Immature natural killer cell (primary cell): ENCODE measurements at regions not wholly inside any gene's neighbourhood (a gene's known extent, or its start where the extent isn't known, plus 50 kb on each side); places are given as distances from the start of the nearest gene placed in this dataset.

Experiments
- DNase-seq, 3 donors: peaks; one replicate each; pipeline ENCODE4 v3.0.0; 2022; ENCODE audit warnings: mixed read lengths in 1 of 3
- H3K27ac Mint-ChIP-seq, 6 donors: one replicate each; pipeline ENCODE4 v1.8.0; 2020; ENCODE audit warnings: mixed read lengths in 6 of 6, mild to moderate bottlenecking in 5 of 6, inconsistent platforms in 4 of 6, moderate library complexity in 3 of 6
- H3K27me3 Mint-ChIP-seq, 3 donors: one replicate each; pipeline ENCODE4 v1.8.0; 2020 to 2021; ENCODE audit warnings: low read depth in 3 of 3, mild to moderate bottlenecking in 3 of 3, mixed read lengths in 3 of 3, moderate library complexity in 3 of 3, inconsistent platforms in 1 of 3
- H3K36me3 Mint-ChIP-seq, 3 donors: one replicate each; pipeline ENCODE4 v1.8.0; 2020; ENCODE audit warnings: mixed read lengths in 3 of 3, inconsistent platforms in 2 of 3, mild to moderate bottlenecking in 2 of 3
- H3K4me1 Mint-ChIP-seq, 2 donors: one replicate each; pipeline ENCODE4 v1.8.0; 2020; ENCODE audit warnings: inconsistent platforms in 2 of 2, mild to moderate bottlenecking in 2 of 2, mixed read lengths in 2 of 2, moderate library complexity in 1 of 2
- H3K4me3 Mint-ChIP-seq, 5 donors: one replicate each; pipeline ENCODE4 v1.8.0; 2020; ENCODE audit warnings: mild to moderate bottlenecking in 5 of 5, mixed read lengths in 5 of 5, inconsistent platforms in 3 of 5, moderate library complexity in 3 of 5
- H3K9me3 Mint-ChIP-seq, 6 donors: one replicate each; pipeline ENCODE4 v1.8.0; 2020; ENCODE audit warnings: mild to moderate bottlenecking in 6 of 6, mixed read lengths in 6 of 6, inconsistent platforms in 4 of 6, moderate library complexity in 3 of 6

DNA sequence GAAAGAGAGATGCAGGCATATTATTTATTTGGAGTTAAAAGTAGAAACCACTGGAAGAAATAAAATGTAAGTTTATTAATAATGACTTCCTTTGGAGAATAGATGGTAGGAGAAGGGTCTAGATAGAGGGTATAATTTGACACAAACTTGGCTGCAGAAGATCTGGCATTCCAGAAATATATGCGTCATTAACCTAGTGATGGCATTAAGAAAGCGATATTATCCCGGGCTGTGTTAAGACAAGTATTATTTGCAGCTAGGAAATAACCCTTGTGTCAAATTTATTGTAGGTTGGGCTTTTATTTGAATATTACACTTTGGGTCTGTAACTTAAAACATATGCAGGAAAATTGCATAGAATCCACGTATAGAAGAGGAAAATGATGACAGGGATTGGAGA is 389.5 kb downstream of the MTX2 start:
- Mint-ChIP-seq H3K36me3 (no peaks in the 10 kb centered on the region), H3K9me3 (no peaks in the 10 kb centered on the region)

DNA sequence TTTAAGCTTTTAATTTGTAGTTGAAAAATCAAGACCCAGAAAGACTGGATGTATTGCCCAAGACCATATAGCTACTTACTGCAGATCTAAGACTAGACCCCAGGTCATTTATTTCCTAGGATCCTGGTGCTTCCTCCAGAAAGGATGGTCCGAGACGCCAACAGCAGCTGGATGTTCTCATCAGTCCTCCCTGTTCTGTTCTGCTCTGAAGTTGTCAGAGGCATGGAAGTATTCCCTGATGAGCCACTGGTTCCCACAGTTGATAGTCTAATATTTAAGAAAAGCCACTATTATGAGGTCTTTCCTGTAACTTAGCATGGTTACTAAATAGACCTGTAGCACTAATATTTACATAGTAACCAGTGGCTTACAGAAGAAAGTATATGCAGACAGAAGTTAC is 393.5 kb downstream of the MTX2 start:
- Mint-ChIP-seq H3K27me3 (peaks cover 6 to 13% (median 8%) of the 10 kb centered on the region in 3 donors), H3K36me3 (no peaks in the 10 kb centered on the region), H3K9me3 (peaks cover 0 to 2% (median 0%) of the 10 kb centered on the region in 6 donors), H3K27ac (no peak overlapping the region), H3K4me3 (no peak overlapping the region), H3K4me1 (no peaks in the 10 kb centered on the region)
- no peak for DNase-seq

More for the DNA sequence above, 389.5 kb downstream of the MTX2 start:
- H3K4me3 Mint-ChIP-seq = no peak overlapping the region
- DNase-seq = no peak
- peaks cover 0 to 4% of the 10 kb centered on the region in 2 donors for H3K4me1 Mint-ChIP-seq
- H3K27ac Mint-ChIP-seq = no peak overlapping the region
- peaks cover 2 to 13% (median 11%) of the 10 kb centered on the region in 3 donors for H3K27me3 Mint-ChIP-seq

DNA sequence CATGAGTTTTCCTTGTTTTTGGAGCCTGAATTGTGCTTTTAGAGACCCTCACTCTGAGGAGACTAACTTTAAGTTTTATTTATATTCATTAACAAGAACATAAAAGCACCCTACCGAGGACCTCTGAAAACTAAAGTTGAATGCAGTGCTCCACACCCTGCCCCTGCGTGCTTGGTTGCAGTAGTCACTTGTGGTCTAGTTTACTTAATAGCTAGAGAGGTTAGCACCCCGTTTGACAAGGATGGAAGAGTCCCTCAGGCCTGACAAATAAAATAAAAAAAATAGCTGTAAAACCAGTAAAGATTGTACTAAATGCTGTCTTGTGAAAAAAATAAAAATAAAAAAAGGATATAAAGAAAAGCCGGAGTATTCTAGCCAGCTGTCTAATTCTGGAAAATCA is 395.2 kb downstream of the MTX2 start:
- Mint-ChIP-seq H3K36me3 (no peaks in the 10 kb centered on the region), H3K27me3 (peaks cover 6 to 11% (median 9%) of the 10 kb centered on the region in 3 donors)

DNA sequence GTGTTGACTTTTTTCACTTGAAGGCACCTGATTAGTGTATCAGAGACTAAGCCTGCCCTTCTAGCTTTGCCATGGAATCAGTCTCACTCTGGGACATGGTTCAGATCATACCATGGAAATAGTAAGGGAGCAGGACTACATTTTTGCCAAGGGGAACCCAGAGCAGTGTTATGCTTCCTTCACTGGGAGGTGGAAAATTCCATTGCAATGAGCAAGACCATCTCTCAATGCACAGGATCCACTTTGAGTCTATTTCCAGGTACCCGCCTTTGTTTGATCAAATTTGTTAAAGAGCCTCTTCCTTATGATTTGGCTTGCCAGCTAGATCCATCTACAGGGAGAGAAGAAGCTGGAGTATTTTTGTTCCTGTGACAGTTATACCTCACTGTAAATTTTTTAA is 395.8 kb downstream of the MTX2 start:
- no peak overlapping the region for H3K4me3 Mint-ChIP-seq
- peaks cover 6 to 11% (median 11%) of the 10 kb centered on the region in 3 donors for H3K27me3 Mint-ChIP-seq
- DNase-seq = no peak
- no peaks in the 10 kb centered on the region for H3K4me1 Mint-ChIP-seq
- no peaks in the 10 kb centered on the region for H3K36me3 Mint-ChIP-seq
- no peak overlapping the region for H3K27ac Mint-ChIP-seq
- peaks cover 0 to 2% (median 0%) of the 10 kb centered on the region in 6 donors for H3K9me3 Mint-ChIP-seq

More for the DNA sequence above, 395.2 kb downstream of the MTX2 start:
- Mint-ChIP-seq H3K27ac (no peak overlapping the region), H3K4me3 (no peak overlapping the region), H3K9me3 (peaks cover 0 to 2% (median 0%) of the 10 kb centered on the region in 6 donors), H3K4me1 (no peaks in the 10 kb centered on the region)
- DNase-seq = no peak

DNA sequence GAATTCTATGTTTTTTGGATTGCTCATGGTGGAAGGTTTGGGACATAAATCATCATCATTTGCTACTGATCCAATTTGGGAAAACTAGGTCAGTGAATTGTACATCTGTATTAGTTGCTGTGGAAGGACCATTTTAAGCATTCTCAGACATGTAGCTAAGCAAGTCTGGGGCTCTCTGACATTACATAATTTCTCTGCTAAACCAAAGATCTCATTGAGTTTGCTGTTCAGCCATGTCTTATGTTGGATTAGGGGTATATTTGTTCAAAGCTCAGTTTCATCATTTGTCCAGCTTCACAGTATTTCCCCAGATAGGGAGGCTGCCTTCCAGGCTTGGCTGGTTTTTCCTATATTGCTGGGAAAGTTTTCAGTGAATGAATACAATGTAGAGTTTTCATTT is 399.7 kb downstream of the MTX2 start:
- H3K9me3 Mint-ChIP-seq = peaks cover 0 to 2% (median 0%) of the 10 kb centered on the region in 6 donors

DNA sequence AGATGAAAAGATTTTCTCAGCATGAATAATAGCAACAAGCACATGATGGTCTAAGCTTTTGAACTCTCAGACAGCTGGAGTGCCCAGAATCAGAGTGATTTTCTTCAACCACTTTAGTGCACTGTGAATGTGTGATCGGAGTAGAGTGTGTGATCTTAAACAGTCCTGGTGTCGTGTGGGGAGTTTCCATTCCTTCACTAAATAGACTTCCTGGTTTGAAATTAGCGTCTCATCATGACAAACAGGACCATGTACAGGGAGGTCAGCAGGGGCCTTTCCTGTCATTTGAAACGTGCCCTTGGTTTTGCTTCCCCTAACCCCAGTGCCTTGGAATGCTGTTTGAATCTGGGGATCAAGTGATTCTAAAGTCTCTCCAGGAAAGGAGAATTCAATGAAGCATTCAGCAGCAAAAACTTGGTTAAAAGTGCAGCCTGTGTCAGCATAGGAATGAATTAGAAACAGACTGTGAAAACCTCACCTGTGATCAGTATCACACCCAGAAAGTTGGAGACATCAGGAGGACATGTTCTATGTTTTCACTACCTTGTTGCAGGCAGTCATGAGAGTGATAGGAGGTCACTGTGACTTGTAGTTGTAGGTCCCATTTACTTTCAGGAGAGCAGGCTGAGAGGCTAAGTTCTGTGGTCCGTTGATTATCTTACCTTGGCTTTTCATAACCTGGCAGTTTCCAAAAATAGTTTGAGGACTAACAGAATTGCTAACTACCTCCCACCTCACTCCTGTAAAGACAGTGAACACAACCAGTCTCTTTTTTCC is 400.3 kb downstream of the MTX2 start:
- Mint-ChIP-seq H3K36me3 (no peaks in the 10 kb centered on the region), H3K4me1 (no peaks in the 10 kb centered on the region), H3K27ac (no peak overlapping the region), H3K9me3 (peaks cover 0 to 2% (median 0%) of the 10 kb centered on the region in 6 donors), H3K4me3 (no peak overlapping the region), H3K27me3 (peaks cover 0 to 8% (median 7%) of the 10 kb centered on the region in 3 donors)
- DNase-seq = no peak

More for the DNA sequence above, 399.7 kb downstream of the MTX2 start:
- no peak for DNase-seq
- no peak overlapping the region for H3K4me3 Mint-ChIP-seq
- H3K27ac Mint-ChIP-seq = no peak overlapping the region
- H3K27me3 Mint-ChIP-seq = peaks cover 0 to 9% (median 8%) of the 10 kb centered on the region in 3 donors
- no peaks in the 10 kb centered on the region for H3K4me1 Mint-ChIP-seq
- no peaks in the 10 kb centered on the region for H3K36me3 Mint-ChIP-seq

DNA sequence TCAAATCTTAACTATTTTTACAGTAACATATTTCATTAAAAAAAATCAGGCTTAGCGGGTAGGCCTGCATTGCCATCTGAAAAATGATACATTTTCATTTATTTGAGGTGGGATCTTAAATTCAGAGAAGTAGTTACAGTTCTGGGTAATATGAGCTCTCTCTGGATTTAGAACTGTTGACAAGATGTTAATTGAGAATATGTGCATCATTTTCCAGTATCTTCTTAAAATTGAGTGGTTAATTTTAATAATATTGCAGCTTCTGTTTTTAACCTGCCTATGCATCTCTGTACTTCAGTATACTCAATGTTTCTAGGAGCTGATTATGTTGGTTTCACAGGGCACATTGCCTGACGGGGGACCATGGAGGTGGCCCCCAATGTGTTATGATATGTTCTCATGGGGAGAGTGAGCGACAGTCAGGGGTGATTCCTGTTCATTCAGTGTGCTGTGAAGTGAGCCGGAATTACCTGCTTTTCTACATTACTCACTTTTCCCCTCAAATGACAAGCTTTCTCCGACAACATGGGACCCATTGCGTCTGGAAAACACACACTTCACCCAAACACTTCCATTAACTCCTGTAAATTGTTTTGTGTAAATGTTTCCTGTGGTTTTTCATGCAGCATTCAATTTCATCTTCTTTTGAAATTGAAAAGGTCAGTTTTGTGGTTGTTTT is 406.2 kb downstream of the MTX2 start:
- no peak for DNase-seq
- Mint-ChIP-seq H3K9me3 (no peaks in the 10 kb centered on the region), H3K4me1 (no peaks in the 10 kb centered on the region), H3K27ac (no peak overlapping the region), H3K4me3 (no peak overlapping the region), H3K27me3 (peaks cover 2 to 9% (median 7%) of the 10 kb centered on the region in 3 donors), H3K36me3 (no peaks in the 10 kb centered on the region)

DNA sequence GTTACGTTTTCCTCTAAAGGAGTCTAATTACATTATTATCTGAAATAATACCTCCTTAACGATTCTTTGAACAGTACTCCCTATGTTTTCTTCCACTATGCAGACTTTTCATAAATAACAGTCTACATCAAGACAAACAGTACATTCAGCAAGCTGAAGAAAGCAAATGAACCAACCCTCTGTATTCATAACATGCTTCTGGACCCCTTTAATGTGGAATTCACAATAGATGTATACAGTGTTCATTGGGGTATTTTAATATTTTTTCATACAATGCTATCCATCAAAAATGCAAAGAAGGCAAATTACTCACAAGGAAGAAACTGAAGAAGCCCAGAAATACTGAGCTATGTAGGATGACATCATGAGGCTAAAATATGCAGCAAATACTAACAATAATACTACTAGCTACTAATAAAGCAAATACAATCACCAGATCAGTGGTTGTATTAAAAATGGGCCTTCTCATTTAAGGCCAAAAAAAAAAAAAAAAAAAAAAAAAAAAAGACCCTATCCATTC is 408.6 kb downstream of the MTX2 start:
- Mint-ChIP-seq H3K4me1 (no peaks in the 10 kb centered on the region), H3K27me3 (peaks cover 2 to 9% (median 3%) of the 10 kb centered on the region in 3 donors)

DNA sequence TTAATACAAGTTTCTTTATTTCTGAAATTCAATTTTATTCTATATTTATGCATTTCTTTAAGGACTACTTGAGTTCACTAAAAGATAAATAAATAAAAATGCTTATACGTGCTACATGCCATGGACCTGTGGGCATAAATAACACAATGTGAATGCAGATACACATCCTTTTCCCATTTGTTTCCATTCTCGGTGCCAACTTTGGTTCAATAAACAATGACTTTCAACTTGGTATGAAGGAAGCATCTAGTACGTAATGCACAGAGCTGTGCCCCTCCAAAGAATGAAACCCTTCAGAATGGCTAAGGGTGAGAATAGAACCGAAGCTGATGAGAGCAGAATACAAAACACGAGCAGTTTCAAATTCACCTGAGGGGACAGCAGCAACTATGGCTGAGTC is 409.3 kb downstream of the MTX2 start:
- H3K27ac Mint-ChIP-seq = no peak overlapping the region
- H3K27me3 Mint-ChIP-seq = peaks cover 2 to 9% (median 3%) of the 10 kb centered on the region in 3 donors
- no peak for DNase-seq

More for the DNA sequence above, 408.6 kb downstream of the MTX2 start:
- Mint-ChIP-seq H3K4me3 (no peak overlapping the region), H3K36me3 (no peaks in the 10 kb centered on the region), H3K9me3 (no peaks in the 10 kb centered on the region), H3K27ac (no peak overlapping the region)
- DNase-seq = no peak

DNA sequence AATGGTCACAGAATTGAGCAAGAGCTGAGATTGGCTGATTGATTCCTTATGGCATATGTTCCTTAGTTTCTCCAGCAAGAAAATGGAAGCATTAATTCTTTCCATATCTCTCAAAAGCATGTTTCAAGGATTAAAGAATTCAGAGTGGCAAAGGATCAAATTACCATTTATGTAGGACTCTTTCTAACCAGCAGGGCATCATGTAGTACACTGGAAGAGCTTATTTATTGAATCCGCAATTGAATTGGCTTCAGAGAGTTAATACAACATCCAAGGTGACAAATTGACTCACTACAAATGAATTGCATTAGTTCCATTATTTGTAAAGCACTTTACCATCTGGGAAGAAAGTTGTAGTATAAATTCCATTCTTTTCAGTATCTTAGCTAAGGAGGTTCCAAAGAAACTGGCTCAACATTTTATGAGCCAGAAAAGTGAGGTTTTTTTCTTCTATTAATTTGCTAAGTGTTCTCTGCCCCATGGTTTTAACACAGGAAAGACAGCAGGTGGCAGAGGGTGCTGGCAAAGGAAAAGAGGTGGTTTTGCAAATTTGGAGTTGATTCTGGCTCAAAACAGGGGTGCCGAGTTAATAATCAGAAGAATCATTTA is 409.9 kb downstream of the MTX2 start:
- no peaks in the 10 kb centered on the region for H3K36me3 Mint-ChIP-seq
- H3K4me3 Mint-ChIP-seq = no peak overlapping the region
- H3K9me3 Mint-ChIP-seq = no peaks in the 10 kb centered on the region
- DNase-seq = peak in 1 of 3 donors; percentile 3
- H3K4me1 Mint-ChIP-seq = no peaks in the 10 kb centered on the region
- peaks cover 2 to 9% (median 3%) of the 10 kb centered on the region in 3 donors for H3K27me3 Mint-ChIP-seq
- no peak overlapping the region for H3K27ac Mint-ChIP-seq

More for the DNA sequence above, 409.3 kb downstream of the MTX2 start:
- Mint-ChIP-seq H3K9me3 (no peaks in the 10 kb centered on the region), H3K4me1 (no peaks in the 10 kb centered on the region), H3K4me3 (no peak overlapping the region), H3K36me3 (no peaks in the 10 kb centered on the region)

DNA sequence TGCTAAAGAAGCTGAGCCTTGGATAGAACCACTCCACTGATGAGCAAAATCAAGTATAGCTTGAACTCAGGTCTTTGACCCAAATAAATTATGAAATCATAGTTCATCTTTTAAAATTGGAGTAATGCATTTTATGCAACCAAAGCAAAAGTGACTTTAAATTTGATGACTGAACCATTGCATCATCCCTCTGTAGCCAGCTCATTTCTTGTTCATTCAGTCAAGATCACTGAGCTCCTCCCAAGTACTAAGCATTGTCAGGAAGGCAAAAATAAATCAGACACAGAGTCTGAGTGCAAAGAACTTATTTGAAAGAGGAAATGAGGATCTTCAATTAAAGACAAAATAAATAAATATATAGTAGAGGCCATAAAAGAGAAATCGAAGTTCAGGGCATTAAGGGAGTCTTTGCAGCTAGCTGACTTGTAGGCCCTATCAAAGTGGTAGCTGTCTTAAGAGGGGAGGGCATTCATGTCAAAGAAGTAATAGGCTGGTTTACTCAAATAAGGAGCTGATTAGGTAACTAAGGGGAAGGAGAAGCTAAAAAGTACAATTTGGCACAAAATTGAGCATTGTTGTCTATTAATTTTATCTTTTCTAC is 411.8 kb downstream of the MTX2 start:
- Mint-ChIP-seq H3K9me3 (no peaks in the 10 kb centered on the region), H3K4me3 (no peak overlapping the region), H3K36me3 (no peaks in the 10 kb centered on the region), H3K4me1 (no peaks in the 10 kb centered on the region), H3K27ac (no peak overlapping the region), H3K27me3 (peaks cover under 1 to 9% (median 3%) of the 10 kb centered on the region in 3 donors)
- DNase-seq = no peak

DNA sequence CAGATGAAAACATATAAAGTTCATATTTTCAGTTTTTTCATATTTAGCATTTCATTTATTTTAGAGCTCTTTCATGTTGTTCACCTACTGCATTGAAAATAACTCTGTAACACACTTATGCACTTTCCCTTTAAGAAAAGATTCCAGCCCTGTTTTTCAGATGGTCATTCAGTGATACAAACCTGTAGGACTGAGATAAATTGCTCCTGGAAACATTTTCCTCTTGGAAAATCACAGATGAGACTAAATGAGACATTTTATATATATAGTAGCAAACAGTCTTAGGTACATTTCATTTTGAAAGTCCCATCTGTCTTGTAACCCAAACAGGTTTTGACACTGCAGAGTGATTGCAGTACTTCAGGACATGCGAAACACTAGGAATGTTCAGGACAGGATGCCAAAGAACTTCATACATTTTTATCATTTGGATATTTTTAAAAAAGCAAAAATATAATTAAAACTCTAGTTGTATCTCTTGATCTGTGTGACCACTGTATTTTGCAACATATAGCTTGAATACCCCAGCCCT is 412.4 kb downstream of the MTX2 start:
- Mint-ChIP-seq H3K4me1 (no peaks in the 10 kb centered on the region), H3K27me3 (peaks cover 0 to 9% (median 3%) of the 10 kb centered on the region in 3 donors), H3K9me3 (no peaks in the 10 kb centered on the region), H3K36me3 (no peaks in the 10 kb centered on the region), H3K4me3 (no peak overlapping the region), H3K27ac (no peak overlapping the region)
- DNase-seq = no peak

DNA sequence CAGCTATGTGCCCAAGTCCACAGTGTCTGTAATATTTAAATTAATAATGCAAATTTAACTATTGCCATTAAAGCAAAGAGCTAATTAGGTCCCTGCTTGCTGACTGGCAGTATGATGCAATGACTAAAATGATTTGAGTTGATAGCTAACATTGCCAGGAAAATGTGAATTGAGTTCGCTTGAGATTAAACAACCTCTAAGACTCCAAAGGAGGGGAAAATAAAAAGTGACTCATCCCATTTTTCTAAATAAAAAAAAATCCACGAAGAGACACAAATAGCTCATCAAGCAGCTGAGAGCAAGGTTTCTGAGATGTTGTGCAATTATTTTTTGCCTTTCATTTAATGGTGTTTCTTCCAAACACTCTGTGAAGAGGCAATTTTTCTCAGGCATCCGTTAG is 413.0 kb downstream of the MTX2 start:
- Mint-ChIP-seq H3K27me3 (peaks cover 0 to 6% (median 3%) of the 10 kb centered on the region in 3 donors), H3K36me3 (no peaks in the 10 kb centered on the region), H3K4me3 (no peak overlapping the region), H3K27ac (no peak overlapping the region), H3K4me1 (no peaks in the 10 kb centered on the region), H3K9me3 (no peaks in the 10 kb centered on the region)
- DNase-seq = no peak
